Activated CD8-positive, alpha-beta T cell treated with anti-CD3 and anti-CD28 coated beads for 36 hours (primary cell): ENCODE measurements at regions not wholly inside any gene's neighbourhood (a gene's known extent, or its start where the extent isn't known, plus 50 kb on each side); places are given as distances from the start of the nearest gene placed in this dataset.
"Not testable (repeated sequence)": the region's sequence is repeated elsewhere in the genome, so short reads cannot be mapped to it uniquely, and the experiment has no call there.

Experiments used
- ATAC-seq: fragments of 200-7000 bp; cut with Tn5 transposase; one replicate; pipeline ENCODE4 v1.10.0; 2021; ENCODE audit warnings: mild to moderate bottlenecking, moderate library complexity
- CTCF ChIA-PET: fragments of 350-600 bp; sonication (Branson Sonifier 250); formaldehyde crosslinking; loops from one replicate; lab custom pipeline; 2021; ENCODE audit warnings: antibody characterized with exemption; lab: Charles Lee
- POLR2A ChIA-PET: fragments of 350-600 bp; sonication (Branson Sonifier 250); formaldehyde crosslinking; loops from one replicate; lab custom pipeline; 2021; ENCODE audit warnings: antibody characterized with exemption; lab: Charles Lee
- DNase-seq: peaks from one replicate; pipeline ENCODE4 v3.0.0-alpha.2; 2020
- H3K27ac Mint-ChIP-seq: one replicate; pipeline ENCODE4 v1.8.0; 2021; ENCODE audit warnings: mild to moderate bottlenecking, mixed read lengths
- H3K27me3 Mint-ChIP-seq: one replicate; pipeline ENCODE4 v1.8.0; 2021; ENCODE audit warnings: mixed read lengths
- H3K36me3 Mint-ChIP-seq: one replicate; pipeline ENCODE4 v1.8.0; 2021; ENCODE audit warnings: low read depth, mixed read lengths
- H3K4me1 Mint-ChIP-seq: one replicate; pipeline ENCODE4 v1.8.0; 2021; ENCODE audit warnings: low read depth, mixed read lengths
- H3K4me3 Mint-ChIP-seq: one replicate; pipeline ENCODE4 v1.8.0; 2021; ENCODE audit warnings: mild to moderate bottlenecking, moderate library complexity, mixed read lengths
- H3K9me3 Mint-ChIP-seq: one replicate; pipeline ENCODE4 v1.8.0; 2021; ENCODE audit warnings: mixed read lengths
- intact Hi-C: fragments of 100-400 bp; cut with micrococcal nuclease; formaldehyde crosslinking; loops from one replicate; pipeline ENCODE4 v1.10.0; 2022
- TF ChIP-seq, protein P1 (sequence below): fragments of 200-600 bp; IDR thresholded peaks from one replicate; pipeline ENCODE4 v1.8.0; 2022; ENCODE audit warnings: antibody characterized with exemption, mild to moderate bottlenecking

DNA sequence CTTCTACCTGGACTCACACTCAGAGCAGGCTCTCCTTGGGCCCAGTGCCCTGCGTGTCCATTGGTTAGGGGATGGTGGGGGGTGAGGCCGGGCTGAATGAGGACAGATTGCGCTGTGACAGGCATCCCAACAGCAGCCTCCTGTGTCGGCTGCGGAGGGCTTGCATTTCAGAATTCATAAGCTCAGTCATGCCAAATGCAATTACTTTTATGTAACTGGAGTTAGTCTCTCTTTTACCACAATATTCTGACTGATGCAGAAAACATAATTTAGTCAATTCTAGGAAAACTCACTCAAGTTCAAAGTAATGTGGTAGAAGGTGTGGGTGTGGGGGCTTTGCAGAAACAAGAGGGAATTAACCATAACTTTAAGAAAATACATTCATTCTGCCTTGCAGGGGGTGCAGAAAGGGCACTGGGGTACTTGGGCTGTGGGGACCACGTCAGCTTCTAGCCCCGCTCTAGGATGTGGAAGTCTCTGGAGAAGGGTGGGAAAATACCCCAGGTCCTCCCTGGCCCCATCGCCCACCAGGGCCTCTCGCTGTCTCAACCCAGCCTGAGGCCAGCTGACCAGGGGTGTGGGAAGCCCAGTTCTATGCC, 257.7 kb downstream of the ADGRD1 start:
- intact Hi-C loops = no loop called here
- ATAC-seq (peak; percentile 69), DNase-seq (peak; percentile 58)
- H3K27ac Mint-ChIP-seq = peak overlapping the region; percentile 13
- H3K4me1 Mint-ChIP-seq = peaks cover 33% of the 10 kb centered on the region
- CTCF ChIA-PET = interaction anchor here (0.7 to 1.0 kb wide), 2 partner anchors 105 to 107 kb away, joined by 3 read pairs; no protein-coding TSS in a partner anchor
- peaks cover 2% of the 10 kb centered on the region for H3K36me3 Mint-ChIP-seq
- no peak overlapping the region for H3K4me3 Mint-ChIP-seq
- peaks cover 2% of the 10 kb centered on the region for H3K27me3 Mint-ChIP-seq
- H3K9me3 Mint-ChIP-seq = peaks cover 7% of the 10 kb centered on the region
- POLR2A ChIA-PET = interaction anchor here (0.9 to 1.2 kb wide), 2 partner anchors 8 to 118 kb away, joined by 3 read pairs; no protein-coding TSS in a partner anchor
- TF ChIP-seq, protein P1, sequence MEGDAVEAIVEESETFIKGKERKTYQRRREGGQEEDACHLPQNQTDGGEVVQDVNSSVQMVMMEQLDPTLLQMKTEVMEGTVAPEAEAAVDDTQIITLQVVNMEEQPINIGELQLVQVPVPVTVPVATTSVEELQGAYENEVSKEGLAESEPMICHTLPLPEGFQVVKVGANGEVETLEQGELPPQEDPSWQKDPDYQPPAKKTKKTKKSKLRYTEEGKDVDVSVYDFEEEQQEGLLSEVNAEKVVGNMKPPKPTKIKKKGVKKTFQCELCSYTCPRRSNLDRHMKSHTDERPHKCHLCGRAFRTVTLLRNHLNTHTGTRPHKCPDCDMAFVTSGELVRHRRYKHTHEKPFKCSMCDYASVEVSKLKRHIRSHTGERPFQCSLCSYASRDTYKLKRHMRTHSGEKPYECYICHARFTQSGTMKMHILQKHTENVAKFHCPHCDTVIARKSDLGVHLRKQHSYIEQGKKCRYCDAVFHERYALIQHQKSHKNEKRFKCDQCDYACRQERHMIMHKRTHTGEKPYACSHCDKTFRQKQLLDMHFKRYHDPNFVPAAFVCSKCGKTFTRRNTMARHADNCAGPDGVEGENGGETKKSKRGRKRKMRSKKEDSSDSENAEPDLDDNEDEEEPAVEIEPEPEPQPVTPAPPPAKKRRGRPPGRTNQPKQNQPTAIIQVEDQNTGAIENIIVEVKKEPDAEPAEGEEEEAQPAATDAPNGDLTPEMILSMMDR = no peak

DNA sequence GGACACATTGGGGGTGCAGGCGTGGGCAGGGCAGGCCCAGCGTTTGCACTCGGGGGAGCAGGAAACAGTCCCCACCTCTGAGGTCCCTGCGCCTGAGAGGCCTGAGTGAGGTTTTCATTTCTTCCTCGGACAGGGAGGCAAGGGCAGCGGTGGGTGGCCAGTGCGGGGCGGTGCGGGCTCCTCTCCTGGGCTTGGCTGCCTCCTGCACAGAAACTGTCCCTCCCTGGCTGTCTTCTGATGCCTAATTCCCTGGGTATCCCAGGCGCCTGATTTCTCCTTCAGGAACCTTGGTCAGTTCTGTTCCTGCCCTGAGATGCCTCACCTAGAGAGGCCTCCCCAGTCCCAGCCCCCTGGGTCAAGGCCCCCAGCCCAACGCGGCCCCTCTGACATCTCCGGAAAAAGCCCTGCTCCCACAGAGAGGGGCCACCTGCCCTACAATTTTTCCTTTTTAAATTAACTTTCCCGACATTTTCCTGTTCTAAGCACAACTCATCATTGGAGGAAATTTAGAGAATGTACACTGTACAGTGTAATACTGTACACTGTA, 260.3 kb downstream of the ADGRD1 start:
- H3K4me1 Mint-ChIP-seq = peaks cover 34% of the 10 kb centered on the region
- peaks cover 2% of the 10 kb centered on the region for H3K36me3 Mint-ChIP-seq
- TF ChIP-seq, protein P1 = no peak
- H3K9me3 Mint-ChIP-seq = peaks cover 7% of the 10 kb centered on the region
- no peak overlapping the region for H3K27ac Mint-ChIP-seq
- CTCF ChIA-PET = no interaction called here
- DNase-seq = no peak
- no peak overlapping the region for H3K4me3 Mint-ChIP-seq
- intact Hi-C loops = no loop called here
- POLR2A ChIA-PET = no interaction called here
- peaks cover 17% of the 10 kb centered on the region for H3K27me3 Mint-ChIP-seq
- ATAC-seq = no peak

DNA sequence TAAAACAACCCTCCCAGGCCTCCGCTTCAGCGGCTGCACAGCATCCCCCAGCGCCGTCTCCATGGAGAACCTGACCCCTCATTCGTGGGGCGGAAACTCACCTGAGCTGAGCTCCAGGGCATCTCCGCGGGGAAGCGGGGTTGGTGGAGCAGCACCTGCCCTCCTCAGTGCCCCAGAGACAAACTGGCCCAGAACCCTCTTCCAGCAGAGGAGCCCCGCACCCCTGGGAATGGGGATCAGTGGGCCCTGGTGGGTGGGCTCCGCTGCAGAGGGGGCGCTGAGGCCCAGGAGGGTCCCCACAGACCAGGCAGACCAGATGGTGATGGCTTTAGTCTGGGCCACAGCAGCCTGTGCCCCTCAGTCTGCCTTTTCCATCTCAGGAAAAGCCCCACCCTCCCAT, 261.2 kb downstream of the ADGRD1 start:
- DNase-seq, POLR2A ChIA-PET, ATAC-seq, CTCF ChIA-PET, H3K4me3 Mint-ChIP-seq, H3K36me3 Mint-ChIP-seq, H3K27ac Mint-ChIP-seq, H3K9me3 Mint-ChIP-seq, intact Hi-C loops: not testable (repeated sequence)
- Mint-ChIP-seq H3K4me1 (peaks cover 25% of the 10 kb centered on the region), H3K27me3 (peaks cover 15% of the 10 kb centered on the region)

DNA sequence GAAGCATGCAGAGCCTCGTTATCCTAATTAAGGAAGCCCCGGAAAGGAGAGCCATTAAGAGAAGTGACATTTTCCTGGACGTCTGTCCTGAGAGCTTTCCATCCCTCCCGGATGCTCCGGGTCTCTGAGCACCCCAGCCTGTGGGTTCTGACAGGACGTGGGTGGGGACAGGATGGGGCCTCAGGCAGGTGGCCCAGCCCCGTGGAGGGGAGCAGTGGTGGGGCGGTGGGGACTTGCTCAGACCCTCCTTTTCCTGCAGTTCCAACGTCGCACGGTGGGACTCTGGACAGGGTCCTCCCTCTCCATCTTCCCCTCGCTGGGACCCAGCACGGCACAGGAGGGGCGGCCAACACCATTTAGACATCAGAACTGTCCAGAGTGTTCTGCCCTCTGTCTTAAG, 262.9 kb downstream of the ADGRD1 start:
- H3K36me3 Mint-ChIP-seq, intact Hi-C loops, H3K9me3 Mint-ChIP-seq, H3K27ac Mint-ChIP-seq, CTCF ChIA-PET, DNase-seq, ATAC-seq, POLR2A ChIA-PET, H3K4me3 Mint-ChIP-seq: not testable (repeated sequence)
- peaks cover 15% of the 10 kb centered on the region for H3K27me3 Mint-ChIP-seq
- H3K4me1 Mint-ChIP-seq = peaks cover 11% of the 10 kb centered on the region

DNA sequence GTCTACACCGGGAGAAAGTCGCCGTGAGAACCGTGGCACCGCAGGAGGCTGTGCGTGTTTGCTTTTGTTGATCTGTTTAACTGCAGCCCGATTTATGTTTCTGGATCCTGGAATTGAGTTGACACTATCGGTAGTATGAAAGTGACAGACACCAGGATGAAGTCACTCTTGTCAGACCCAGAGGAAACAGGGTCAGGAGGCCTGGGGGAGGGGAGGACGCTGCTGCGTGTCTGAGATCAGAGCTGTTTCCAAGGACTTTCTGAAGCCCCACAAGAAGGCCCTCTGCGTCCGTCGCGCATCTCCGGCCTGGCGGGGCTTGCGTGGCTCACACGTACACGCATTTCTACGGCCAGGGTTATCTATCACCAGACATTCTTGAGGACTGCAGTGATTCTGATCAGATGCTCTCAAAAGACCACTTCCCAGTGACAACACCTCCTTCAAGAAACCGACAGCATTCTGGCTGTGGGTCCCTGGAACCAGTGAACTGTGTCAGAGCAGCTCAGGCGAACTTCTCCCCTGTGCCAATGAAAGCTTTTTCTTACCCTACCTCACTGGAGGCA, 263.4 kb downstream of the ADGRD1 start:
- DNase-seq = peak; percentile 39
- H3K4me1 Mint-ChIP-seq = peaks cover 9% of the 10 kb centered on the region
- H3K4me3 Mint-ChIP-seq = no peak overlapping the region
- CTCF ChIA-PET = no interaction called here
- POLR2A ChIA-PET = no interaction called here
- ATAC-seq = no peak
- H3K27ac Mint-ChIP-seq = no peak overlapping the region
- peaks cover 2% of the 10 kb centered on the region for H3K36me3 Mint-ChIP-seq
- peaks cover 7% of the 10 kb centered on the region for H3K9me3 Mint-ChIP-seq
- intact Hi-C loops = no loop called here
- peaks cover 15% of the 10 kb centered on the region for H3K27me3 Mint-ChIP-seq
- TF ChIP-seq, protein P1 = no peak
